GM12874 (cell line): ENCODE measurements at regions not wholly inside any gene's neighbourhood (a gene's known extent, or its start where the extent isn't known, plus 50 kb on each side); places are given as distances from the start of the nearest gene placed in this dataset.

Source experiments
- CTCF ChIP-seq: IDR thresholded peaks from 2 replicates; pipeline ENCODE4 v1.5.1; 2011; ENCODE audit warnings: low read depth, mild to moderate bottlenecking, control low read depth, low read length, moderate library complexity; ENCODE audit not compliant: insufficient read depth

- TF ChIP-seq CTCF: no peak
These were observed 109.9 kb upstream of the MOCS1 start for GRCh38 chr6:40044196-40044595.

GRCh38 chr6:40042232-40042631 is 108.0 kb upstream of the MOCS1 start:
- TF ChIP-seq CTCF: no peak

- no peak for TF ChIP-seq CTCF
These were observed 104.8 kb upstream of the MOCS1 start for GRCh38 chr6:40039042-40039441.

- TF ChIP-seq CTCF: no peak
These were observed 104.4 kb upstream of the MOCS1 start for GRCh38 chr6:40038626-40039025.

GRCh38 chr6:40037271-40037670 is 103.0 kb upstream of the MOCS1 start:
- TF ChIP-seq CTCF: no peak

GRCh38 chr6:40036186-40036585 is 101.9 kb upstream of the MOCS1 start:
- TF ChIP-seq CTCF: no peak

GRCh38 chr6:40028449-40028848 is 94.2 kb upstream of the MOCS1 start:
- no peak for TF ChIP-seq CTCF

GRCh38 chr6:40022867-40023266 is 88.6 kb upstream of the MOCS1 start:
- TF ChIP-seq CTCF: no peak
